B cell (primary cell): ENCODE measurements at regions not wholly inside any gene's neighbourhood (a gene's known extent, or its start where the extent isn't known, plus 50 kb on each side); places are given as distances from the start of the nearest gene placed in this dataset.

ENCODE experiments used
- EZH2 ChIP-seq: IDR thresholded peaks from 2 replicates; pipeline ENCODE4 v1.6.1; 2012; ENCODE audit warnings: borderline replicate concordance, low read depth, mild to moderate bottlenecking, moderate library complexity, low read length; ENCODE audit not compliant: insufficient read depth, poor library complexity, severe bottlenecking
- TF ChIP-seq, protein P1 (sequence below): fragments of 200-600 bp; IDR thresholded peaks from one replicate; pipeline ENCODE4 v1.8.0; 2022; ENCODE audit warnings: antibody characterized with exemption, mild to moderate bottlenecking

DNA sequence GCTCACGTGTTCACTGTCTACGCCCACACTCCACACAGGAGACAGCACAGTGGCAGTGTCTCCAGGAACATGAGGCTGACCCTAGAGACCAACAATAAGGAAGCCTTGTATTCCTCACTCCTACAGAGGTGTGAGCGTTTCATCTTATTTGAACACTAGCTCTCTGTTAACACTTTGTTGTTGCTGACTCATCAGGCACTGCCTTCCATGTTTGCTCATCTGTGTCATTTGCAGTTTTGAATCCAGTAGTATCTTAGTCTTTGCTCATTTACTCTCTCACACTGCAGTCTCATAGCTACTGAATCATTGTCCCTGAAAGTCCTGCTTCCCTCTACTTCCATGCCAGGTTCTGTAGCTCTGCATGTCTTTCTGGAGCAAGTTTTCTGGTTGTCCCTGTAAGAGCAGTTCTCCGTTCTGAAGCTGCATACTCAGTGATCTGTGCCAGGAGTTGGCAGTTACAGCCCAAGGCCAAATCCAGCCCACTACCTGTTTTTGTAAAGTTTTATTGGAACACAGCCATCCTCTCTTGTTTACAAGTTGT lies 80.3 kb upstream of the DCLK2 start:
- TF ChIP-seq, protein P1, sequence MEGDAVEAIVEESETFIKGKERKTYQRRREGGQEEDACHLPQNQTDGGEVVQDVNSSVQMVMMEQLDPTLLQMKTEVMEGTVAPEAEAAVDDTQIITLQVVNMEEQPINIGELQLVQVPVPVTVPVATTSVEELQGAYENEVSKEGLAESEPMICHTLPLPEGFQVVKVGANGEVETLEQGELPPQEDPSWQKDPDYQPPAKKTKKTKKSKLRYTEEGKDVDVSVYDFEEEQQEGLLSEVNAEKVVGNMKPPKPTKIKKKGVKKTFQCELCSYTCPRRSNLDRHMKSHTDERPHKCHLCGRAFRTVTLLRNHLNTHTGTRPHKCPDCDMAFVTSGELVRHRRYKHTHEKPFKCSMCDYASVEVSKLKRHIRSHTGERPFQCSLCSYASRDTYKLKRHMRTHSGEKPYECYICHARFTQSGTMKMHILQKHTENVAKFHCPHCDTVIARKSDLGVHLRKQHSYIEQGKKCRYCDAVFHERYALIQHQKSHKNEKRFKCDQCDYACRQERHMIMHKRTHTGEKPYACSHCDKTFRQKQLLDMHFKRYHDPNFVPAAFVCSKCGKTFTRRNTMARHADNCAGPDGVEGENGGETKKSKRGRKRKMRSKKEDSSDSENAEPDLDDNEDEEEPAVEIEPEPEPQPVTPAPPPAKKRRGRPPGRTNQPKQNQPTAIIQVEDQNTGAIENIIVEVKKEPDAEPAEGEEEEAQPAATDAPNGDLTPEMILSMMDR: no peak
- no peak for TF ChIP-seq EZH2
